Epithelial cell of esophagus (primary cell): ENCODE measurements at regions not wholly inside any gene's neighbourhood (a gene's known extent, or its start where the extent isn't known, plus 50 kb on each side); places are given as distances from the start of the nearest gene placed in this dataset.

Experiments
- DNase-seq: peaks from one replicate; pipeline ENCODE4 v3.0.0; 2010; ENCODE audit warnings: low read depth
- H3K4me3 ChIP-seq: 2 replicates; pipeline ENCODE4 v1.5.1; 2011; ENCODE audit warnings: mild to moderate bottlenecking, low read length, control low read depth
- TF ChIP-seq, protein P1 (sequence below): IDR thresholded peaks from 2 replicates; pipeline ENCODE4 v1.5.1; 2011; ENCODE audit warnings: low read depth, mild to moderate bottlenecking, low read length, control low read depth, inconsistent platforms; ENCODE audit not compliant: insufficient read depth; ENCODE audit errors: missing control alignments

DNA sequence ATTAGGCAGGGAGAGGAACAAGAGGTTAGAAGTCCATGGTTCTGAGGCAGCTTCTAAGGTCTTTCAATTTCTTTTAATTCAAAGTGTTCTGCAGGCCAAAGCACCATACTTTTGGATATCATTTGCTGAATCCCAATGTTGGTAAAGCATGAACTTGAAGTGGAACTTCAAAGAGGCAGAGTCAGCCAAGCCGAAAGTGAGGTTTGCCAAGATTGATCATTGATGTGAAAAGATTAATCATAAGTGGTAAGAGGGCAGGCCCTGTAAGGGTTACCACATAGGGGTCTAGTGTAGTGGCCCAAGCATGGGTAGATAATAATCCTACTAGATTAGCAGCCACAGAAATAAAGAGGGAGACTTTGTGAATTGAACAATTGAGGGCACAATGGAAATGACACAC, 191.7 kb upstream of the DIO2 start:
- TF ChIP-seq, protein P1, sequence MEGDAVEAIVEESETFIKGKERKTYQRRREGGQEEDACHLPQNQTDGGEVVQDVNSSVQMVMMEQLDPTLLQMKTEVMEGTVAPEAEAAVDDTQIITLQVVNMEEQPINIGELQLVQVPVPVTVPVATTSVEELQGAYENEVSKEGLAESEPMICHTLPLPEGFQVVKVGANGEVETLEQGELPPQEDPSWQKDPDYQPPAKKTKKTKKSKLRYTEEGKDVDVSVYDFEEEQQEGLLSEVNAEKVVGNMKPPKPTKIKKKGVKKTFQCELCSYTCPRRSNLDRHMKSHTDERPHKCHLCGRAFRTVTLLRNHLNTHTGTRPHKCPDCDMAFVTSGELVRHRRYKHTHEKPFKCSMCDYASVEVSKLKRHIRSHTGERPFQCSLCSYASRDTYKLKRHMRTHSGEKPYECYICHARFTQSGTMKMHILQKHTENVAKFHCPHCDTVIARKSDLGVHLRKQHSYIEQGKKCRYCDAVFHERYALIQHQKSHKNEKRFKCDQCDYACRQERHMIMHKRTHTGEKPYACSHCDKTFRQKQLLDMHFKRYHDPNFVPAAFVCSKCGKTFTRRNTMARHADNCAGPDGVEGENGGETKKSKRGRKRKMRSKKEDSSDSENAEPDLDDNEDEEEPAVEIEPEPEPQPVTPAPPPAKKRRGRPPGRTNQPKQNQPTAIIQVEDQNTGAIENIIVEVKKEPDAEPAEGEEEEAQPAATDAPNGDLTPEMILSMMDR, result no peak
- DNase-seq, result no peak
- H3K4me3 ChIP-seq, result no peak overlapping the region

DNA sequence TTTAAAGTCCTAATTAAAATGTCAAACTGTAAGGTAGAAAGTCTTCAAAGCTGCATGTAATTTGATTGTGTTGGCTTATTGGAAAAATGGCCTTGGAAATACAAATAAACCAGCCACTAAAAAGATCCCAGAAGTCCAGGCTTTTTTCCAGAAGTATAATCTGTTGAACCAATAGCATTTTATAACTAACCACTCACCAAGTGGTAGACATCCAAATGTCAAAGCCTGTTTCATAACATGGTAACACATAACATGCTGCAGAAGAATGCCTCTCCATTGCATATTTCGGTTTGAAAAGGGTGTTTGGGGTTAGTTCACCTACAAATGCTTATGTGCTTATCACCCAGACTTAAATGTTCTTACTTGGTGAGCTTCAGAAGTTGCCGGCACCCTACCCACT, 183.7 kb upstream of the DIO2 start:
- H3K4me3 ChIP-seq, result no peak overlapping the region
- TF ChIP-seq, protein P1, result no peak
- DNase-seq, result no peak

DNA sequence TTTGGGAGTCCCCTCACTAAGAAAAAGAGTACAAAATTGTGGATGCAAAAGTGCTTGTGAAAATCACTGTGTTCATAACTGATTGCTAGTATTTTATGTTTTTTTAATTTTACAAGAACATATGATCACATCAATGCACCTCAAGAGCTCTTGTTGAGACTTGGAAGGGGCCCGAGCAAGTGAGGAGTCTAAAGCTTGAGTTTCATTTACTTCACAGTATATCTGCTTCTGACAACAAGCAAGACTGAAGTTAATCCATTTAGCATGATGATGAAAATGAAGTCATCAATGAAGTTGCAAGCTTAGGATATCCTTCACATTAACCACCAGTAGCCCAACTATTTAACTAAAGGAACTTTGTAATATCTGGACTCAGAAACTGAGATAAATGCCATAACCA, 182.5 kb upstream of the DIO2 start:
- DNase-seq, result no peak
- H3K4me3 ChIP-seq, result no peak overlapping the region
- TF ChIP-seq, protein P1, result no peak

DNA sequence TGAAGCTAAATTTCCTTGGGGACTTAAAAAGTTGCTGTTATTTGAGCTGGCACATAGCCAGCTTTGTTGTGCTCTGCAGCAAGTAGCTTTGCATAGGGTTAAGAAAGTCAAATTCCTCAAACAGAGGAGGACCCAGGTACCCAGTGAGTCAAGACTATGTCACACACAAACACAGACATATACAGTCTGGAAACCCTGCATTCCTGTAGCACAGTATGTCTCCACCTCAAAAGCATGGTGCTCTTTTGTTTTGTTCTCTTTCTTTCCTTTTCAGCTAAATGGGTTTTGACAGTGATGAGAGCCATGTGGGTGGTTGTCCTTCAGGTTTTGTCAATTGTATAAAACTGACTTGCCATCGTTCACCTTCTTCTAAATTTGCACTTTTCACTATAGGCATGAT, 179.6 kb upstream of the DIO2 start:
- TF ChIP-seq, protein P1, result no peak
- DNase-seq, result peak; percentile 92
- H3K4me3 ChIP-seq, result no peak overlapping the region

DNA sequence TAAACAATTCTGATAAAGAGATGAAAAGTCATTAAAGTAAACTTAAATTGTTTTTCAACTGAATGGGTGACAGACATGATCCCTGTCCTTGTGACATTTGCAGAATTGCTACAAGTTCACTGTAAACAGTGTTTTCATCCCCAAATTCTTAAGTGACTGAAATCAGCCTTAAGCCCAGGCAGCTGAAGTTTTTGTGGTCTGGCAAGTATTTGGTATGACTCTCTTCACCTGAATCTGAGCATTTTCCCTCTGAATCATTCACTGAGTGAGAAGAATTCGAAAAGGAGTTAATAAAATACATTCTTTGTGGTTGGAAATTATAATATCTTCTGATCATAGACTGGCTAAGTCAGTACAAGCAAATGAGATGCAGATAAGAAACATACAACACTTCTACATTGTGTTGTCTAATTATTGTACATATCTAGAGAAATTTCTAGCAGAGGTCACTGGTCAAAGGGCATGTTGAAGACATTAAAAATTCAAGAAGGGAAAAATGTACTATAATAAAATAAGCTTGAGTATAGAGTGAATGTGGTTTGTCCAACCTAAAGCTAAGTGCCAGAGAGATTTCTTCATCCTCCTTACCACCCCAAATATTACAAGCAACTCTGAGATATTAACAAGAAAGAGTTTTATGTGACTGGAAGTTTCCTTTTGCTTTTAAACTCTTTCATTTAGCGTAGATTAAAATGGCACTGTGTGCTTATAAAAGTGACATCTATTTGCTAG, 177.8 kb upstream of the DIO2 start:
- no peak overlapping the region for H3K4me3 ChIP-seq
- DNase-seq, result peak; percentile 79
- TF ChIP-seq, protein P1, result no peak

DNA sequence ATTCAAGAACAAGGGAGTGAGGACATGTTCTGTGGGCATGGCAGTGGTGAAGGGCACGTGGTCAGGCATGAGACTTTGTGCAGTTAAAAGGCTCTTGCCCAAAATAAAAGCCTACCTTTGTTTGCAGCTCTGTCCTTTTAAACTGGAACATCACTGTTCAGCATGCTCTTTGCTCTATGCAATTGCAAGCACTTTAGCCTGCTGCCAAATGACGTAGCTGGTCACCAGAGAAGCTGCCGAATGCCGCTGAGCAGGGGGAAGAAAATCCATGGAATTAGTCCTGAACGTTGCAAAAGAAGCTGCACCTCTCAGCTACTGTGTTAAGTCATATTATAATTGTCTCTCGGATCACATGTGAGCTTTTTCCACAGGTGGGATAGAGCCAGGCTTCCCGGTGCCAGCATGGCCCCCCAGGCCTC, 176.3 kb upstream of the DIO2 start:
- no peak for DNase-seq
- TF ChIP-seq, protein P1, result no peak
- no peak overlapping the region for H3K4me3 ChIP-seq

DNA sequence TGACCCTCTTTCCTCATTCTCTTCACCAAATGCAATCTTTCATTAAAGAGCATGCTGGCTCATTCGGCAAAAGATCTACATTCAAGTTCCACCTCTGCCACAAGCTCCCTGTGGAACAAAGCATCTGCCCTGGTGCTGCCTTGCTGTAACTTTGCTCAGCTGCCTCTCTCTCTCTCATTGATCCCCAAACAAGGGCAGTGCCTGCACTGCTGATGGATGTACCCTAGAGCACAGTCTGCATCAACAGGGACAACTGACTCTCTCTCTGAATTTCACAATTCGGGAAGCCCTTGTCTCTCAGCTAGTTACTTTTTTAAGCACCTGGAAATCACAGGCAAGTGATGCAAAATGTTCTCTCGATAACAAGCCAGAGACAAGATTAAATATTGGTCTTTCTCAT, 174.0 kb upstream of the DIO2 start:
- TF ChIP-seq, protein P1, result no peak
- DNase-seq, result peak; percentile 22

More for the DNA sequence above, 174.0 kb upstream of the DIO2 start:
- H3K4me3 ChIP-seq, result no peak overlapping the region
